CD14-positive monocyte (primary cell): ENCODE measurements at regions not wholly inside any gene's neighbourhood (a gene's known extent, or its start where the extent isn't known, plus 50 kb on each side); places are given as distances from the start of the nearest gene placed in this dataset.
A peak's percentile ranks its signal among the peaks of the same experiment; 100 is the strongest.

ENCODE experiments used
- DNase-seq, 3 donors: peaks; one replicate each; pipeline ENCODE4 v3.0.0-alpha.2; 2011 to 2022
- H2AFZ ChIP-seq: 2 replicates; pipeline ENCODE4 v1.6.0; 2012; ENCODE audit warnings: mild to moderate bottlenecking, low read depth, low read length, inconsistent platforms; ENCODE audit not compliant: insufficient read depth, poor library complexity, severe bottlenecking
- H3K27ac ChIP-seq, 2 donors: 1 replicate in 1 of 2; 2 replicates in 1 of 2; pipeline ENCODE4 v1.5.1; 2012 to 2013; ENCODE audit warnings: low read length in 2 of 2, control low read depth in 1 of 2, inconsistent platforms in 1 of 2, low read depth in 1 of 2, mild to moderate bottlenecking in 1 of 2
- H3K27me3 ChIP-seq, 2 donors: one replicate each; pipeline versions ENCODE4 v1.6.0 to v1.6.1; 2011 to 2013; ENCODE audit warnings: low read length in 2 of 2; ENCODE audit not compliant: control insufficient read depth in 2 of 2, insufficient read depth in 2 of 2
- H3K36me3 ChIP-seq, 2 donors: replicated peaks in 1 of 2; 1 replicate in 1 of 2; 2 replicates in 1 of 2; pipeline versions ENCODE4 v1.5.1 to v1.6.1; 2012 to 2013; ENCODE audit warnings: low read length in 2 of 2, control low read depth in 1 of 2, inconsistent platforms in 1 of 2, mild to moderate bottlenecking in 1 of 2; ENCODE audit not compliant: insufficient read depth in 2 of 2, control insufficient read depth in 1 of 2
- H3K4me1 ChIP-seq, 2 donors: 1 replicate in 1 of 2; 2 replicates in 1 of 2; pipeline versions ENCODE4 v1.5.1 to v1.6.1; 2012 to 2013; ENCODE audit warnings: low read length in 2 of 2, control low read depth in 1 of 2, inconsistent platforms in 1 of 2, mild to moderate bottlenecking in 1 of 2, moderate library complexity in 1 of 2; ENCODE audit not compliant: insufficient read depth in 2 of 2, control insufficient read depth in 1 of 2
- H3K4me2 ChIP-seq: replicated peaks from 2 replicates; pipeline ENCODE3; 2012; ENCODE audit warnings: low read length, moderate library complexity, mild to moderate bottlenecking; ENCODE audit not compliant: poor library complexity, severe bottlenecking; ENCODE audit errors: extremely low read depth
- H3K4me3 ChIP-seq, 3 experiments: fragments of 200-600 bp in 1 of 3; sonication (generic) in 1 of 3; replicated peaks in 1 of 3; 1 replicate in 2 of 3; 2 replicates in 1 of 3; pipeline ENCODE4 v1.5.1; 2011 to 2013; ENCODE audit warnings: low read length in 3 of 3, mild to moderate bottlenecking in 3 of 3, control low read depth in 2 of 3, low read depth in 2 of 3, inconsistent platforms in 1 of 3, moderate library complexity in 1 of 3
- H3K79me2 ChIP-seq: 2 replicates; pipeline ENCODE4 v1.6.0; 2012; ENCODE audit warnings: mild to moderate bottlenecking, control low read depth, inconsistent platforms, low read length, moderate library complexity; ENCODE audit not compliant: insufficient read depth
- H3K9ac ChIP-seq: 2 replicates; pipeline ENCODE4 v1.6.0; 2017; ENCODE audit warnings: low read length, mild to moderate bottlenecking; ENCODE audit not compliant: insufficient read depth, poor library complexity, severe bottlenecking
- H3K9me3 ChIP-seq, 2 donors: replicated peaks in 1 of 2; 1 replicate in 1 of 2; 2 replicates in 1 of 2; pipeline versions ENCODE4 v1.5.1 to v1.6.1; 2012 to 2013; ENCODE audit warnings: low read length in 2 of 2, control low read depth in 1 of 2; ENCODE audit not compliant: control insufficient read depth in 1 of 2, insufficient read depth in 1 of 2
- H4K20me1 ChIP-seq: 2 replicates; pipeline ENCODE4 v1.6.0; 2012; ENCODE audit warnings: mild to moderate bottlenecking, low read length, control low read depth, moderate library complexity; ENCODE audit not compliant: insufficient read depth
- H3K27ac Mint-ChIP-seq, 7 donors: one replicate each; pipeline ENCODE4 v1.8.0; 2020; ENCODE audit warnings: mild to moderate bottlenecking in 7 of 7, mixed read lengths in 7 of 7, moderate library complexity in 6 of 7, inconsistent platforms in 2 of 7
- H3K27me3 Mint-ChIP-seq, 3 donors: one replicate each; pipeline ENCODE4 v1.8.0; 2021 to 2022; ENCODE audit warnings: low read depth in 3 of 3, mild to moderate bottlenecking in 3 of 3, mixed read lengths in 3 of 3, moderate library complexity in 3 of 3, inconsistent platforms in 1 of 3
- H3K36me3 Mint-ChIP-seq, 2 donors: one replicate each; pipeline ENCODE4 v1.8.0; 2020; ENCODE audit warnings: mixed read lengths in 2 of 2, inconsistent platforms in 1 of 2, mild to moderate bottlenecking in 1 of 2
- H3K4me1 Mint-ChIP-seq: one replicate; pipeline ENCODE4 v1.8.0; 2020; ENCODE audit warnings: mild to moderate bottlenecking, mixed read lengths
- H3K4me3 Mint-ChIP-seq, 2 donors: one replicate each; pipeline ENCODE4 v1.8.0; 2020; ENCODE audit warnings: mild to moderate bottlenecking in 2 of 2, mixed read lengths in 2 of 2, moderate library complexity in 1 of 2
- H3K9me3 Mint-ChIP-seq, 7 donors: one replicate each; pipeline ENCODE4 v1.8.0; 2020 to 2022; ENCODE audit warnings: mixed read lengths in 7 of 7, mild to moderate bottlenecking in 6 of 7, moderate library complexity in 6 of 7, inconsistent platforms in 2 of 7
- CTCF ChIP-seq: fragments of 200-600 bp; IDR thresholded peaks from one replicate; pipeline ENCODE4 v1.8.0; 2022; ENCODE audit warnings: antibody characterized with exemption, mild to moderate bottlenecking
- WGBS: methylation state at CpG from one replicate; pipeline ENCODE4 v1.1.5; 2013; ENCODE audit warnings: missing lambda C conversion rate; ENCODE audit not compliant: insufficient coverage; 5-methylcytosine and 5-hydroxymethylcytosine counted together
- intact Hi-C, 2 donors: fragments of 100-400 bp; cut with micrococcal nuclease; formaldehyde crosslinking; loops; one replicate each; pipeline versions ENCODE4 v1.15.0 to v1.15.1; 2023

GRCh38 chr3:31103623-31104180, 209.2 kb upstream of the GADL1 start:
- H4K20me1 ChIP-seq, result no peaks in the 10 kb centered on the region
- H3K9me3 ChIP-seq, result no peaks in the 10 kb centered on the region
- Mint-ChIP-seq H3K4me3 (no peak overlapping the region), H3K4me1 (peaks cover 5% of the 10 kb centered on the region), H3K36me3 (no peaks in the 10 kb centered on the region), H3K9me3 (peaks cover 0 to 4% (median 3%) of the 10 kb centered on the region in 7 donors), H3K27ac (peak overlapping the region in 1 of 7 donors; percentile 25), H3K27me3 (no peaks in the 10 kb centered on the region)
- no peak overlapping the region for H3K27ac ChIP-seq
- intact Hi-C loops, result no loop called here
- DNase-seq, result no peak
- no peaks in the 10 kb centered on the region for H3K4me1 ChIP-seq
- H3K36me3 ChIP-seq, result no peaks in the 10 kb centered on the region
- H3K4me2 ChIP-seq, result no peak overlapping the region
- TF ChIP-seq CTCF, result no peak
- no peaks in the 10 kb centered on the region for H3K27me3 ChIP-seq
- no peak overlapping the region for H2AFZ ChIP-seq
- H3K79me2 ChIP-seq, result no peaks in the 10 kb centered on the region
- 100% methylated on average over 2 of the region's 4 CpGs for WGBS
- H3K4me3 ChIP-seq, result no peak overlapping the region
- no peak overlapping the region for H3K9ac ChIP-seq

- DNase-seq, result no peak
- H4K20me1 ChIP-seq, result no peaks in the 10 kb centered on the region
- H3K27me3 ChIP-seq, result no peaks in the 10 kb centered on the region
- no peaks in the 10 kb centered on the region for H3K36me3 ChIP-seq
- H2AFZ ChIP-seq, result no peak overlapping the region
- Mint-ChIP-seq H3K4me3 (no peak overlapping the region), H3K27ac (no peak overlapping the region), H3K9me3 (peaks cover 0 to 8% (median 3%) of the 10 kb centered on the region in 7 donors), H3K36me3 (no peaks in the 10 kb centered on the region), H3K27me3 (no peaks in the 10 kb centered on the region), H3K4me1 (peaks cover 5% of the 10 kb centered on the region)
- 100% methylated on average over 1 of the region's 1 CpG for WGBS
- no peak overlapping the region for H3K4me2 ChIP-seq
- no peak for TF ChIP-seq CTCF
- H3K27ac ChIP-seq, result no peak overlapping the region
- no peaks in the 10 kb centered on the region for H3K9me3 ChIP-seq
- H3K4me3 ChIP-seq, result no peak overlapping the region
- no peak overlapping the region for H3K9ac ChIP-seq
- no peaks in the 10 kb centered on the region for H3K4me1 ChIP-seq
- H3K79me2 ChIP-seq, result no peaks in the 10 kb centered on the region
- intact Hi-C loops, result no loop called here
Measured at GRCh38 chr3:31105011-31105410, 210.6 kb upstream of the GADL1 start.
